ENCODE measurements at regions not wholly inside any gene's neighbourhood (a gene's known extent, or its start where the extent isn't known, plus 50 kb on each side); places are given as distances from the start of the nearest gene placed in this dataset.

DNA sequence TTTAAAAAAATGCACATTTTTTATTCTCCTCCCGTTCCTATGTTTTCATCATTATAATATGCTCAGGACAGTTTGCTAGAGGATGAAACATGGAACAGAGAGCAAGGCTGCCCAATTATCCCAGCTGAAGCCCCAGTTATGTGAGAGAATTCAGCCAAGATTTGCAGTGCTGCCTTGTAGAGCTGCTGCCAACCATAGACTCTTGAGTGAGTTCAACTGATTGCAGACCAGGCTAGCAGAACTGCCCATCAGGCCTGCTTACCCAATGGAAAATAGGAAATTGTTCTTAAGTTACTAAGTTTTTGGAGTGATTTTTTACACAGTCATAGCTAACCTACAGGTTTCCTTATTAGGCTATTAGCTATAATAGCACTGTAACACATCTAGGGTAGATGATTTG is 128.7 kb upstream of the VGLL2 start:
- TF ChIP-seq, protein P1, sequence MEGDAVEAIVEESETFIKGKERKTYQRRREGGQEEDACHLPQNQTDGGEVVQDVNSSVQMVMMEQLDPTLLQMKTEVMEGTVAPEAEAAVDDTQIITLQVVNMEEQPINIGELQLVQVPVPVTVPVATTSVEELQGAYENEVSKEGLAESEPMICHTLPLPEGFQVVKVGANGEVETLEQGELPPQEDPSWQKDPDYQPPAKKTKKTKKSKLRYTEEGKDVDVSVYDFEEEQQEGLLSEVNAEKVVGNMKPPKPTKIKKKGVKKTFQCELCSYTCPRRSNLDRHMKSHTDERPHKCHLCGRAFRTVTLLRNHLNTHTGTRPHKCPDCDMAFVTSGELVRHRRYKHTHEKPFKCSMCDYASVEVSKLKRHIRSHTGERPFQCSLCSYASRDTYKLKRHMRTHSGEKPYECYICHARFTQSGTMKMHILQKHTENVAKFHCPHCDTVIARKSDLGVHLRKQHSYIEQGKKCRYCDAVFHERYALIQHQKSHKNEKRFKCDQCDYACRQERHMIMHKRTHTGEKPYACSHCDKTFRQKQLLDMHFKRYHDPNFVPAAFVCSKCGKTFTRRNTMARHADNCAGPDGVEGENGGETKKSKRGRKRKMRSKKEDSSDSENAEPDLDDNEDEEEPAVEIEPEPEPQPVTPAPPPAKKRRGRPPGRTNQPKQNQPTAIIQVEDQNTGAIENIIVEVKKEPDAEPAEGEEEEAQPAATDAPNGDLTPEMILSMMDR (IDR thresholded peaks at IDR 0.05) = no peak
- no peak for TF ChIP-seq POLR2A (IDR thresholded peaks at IDR 0.05)

All from testis (tissue), 2 donors.